B cell (primary cell): ENCODE measurements at regions not wholly inside any gene's neighbourhood (a gene's known extent, or its start where the extent isn't known, plus 50 kb on each side); places are given as distances from the start of the nearest gene placed in this dataset.

Source experiments
- ATAC-seq: fragments of 200-7000 bp; cut with Tn5 transposase; one replicate; pipeline ENCODE4 v1.10.0; 2021; ENCODE audit warnings: low read depth, mild to moderate bottlenecking, moderate number of reproducible peaks, moderate library complexity
- CTCF ChIA-PET: fragments of 350-600 bp; sonication (Branson Sonifier 250); formaldehyde crosslinking; loops from one replicate; lab custom pipeline; 2021; ENCODE audit warnings: antibody characterized with exemption, inconsistent platforms; lab: Charles Lee
- POLR2A ChIA-PET: fragments of 350-600 bp; sonication (Branson Sonifier 250); formaldehyde crosslinking; loops from one replicate; lab custom pipeline; 2021; ENCODE audit warnings: antibody characterized with exemption; lab: Charles Lee
- DNase-seq: peaks from one replicate; pipeline ENCODE4 v3.0.0; 2013
- H2AFZ ChIP-seq: 2 replicates; pipeline ENCODE4 v1.6.1; 2012; ENCODE audit warnings: mild to moderate bottlenecking, low read depth, low read length; ENCODE audit not compliant: insufficient read depth, poor library complexity, severe bottlenecking
- H3K27ac ChIP-seq, 2 donors: 1 replicate in 1 of 2; 2 replicates in 1 of 2; pipeline ENCODE4 v1.5.1; 2012 to 2013; ENCODE audit warnings: low read length in 2 of 2, mild to moderate bottlenecking in 2 of 2, moderate library complexity in 1 of 2
- H3K27me3 ChIP-seq, 4 experiments: fragments of 200-600 bp in 1 of 4; sonication (generic) in 1 of 4; replicated peaks in 1 of 4; 1 replicate in 2 of 4; 2 replicates in 2 of 4; pipeline versions ENCODE4 v1.6.1 to v1.7.0; 2013 to 2016; ENCODE audit warnings: low read length in 3 of 4, mild to moderate bottlenecking in 2 of 4, mixed read lengths in 1 of 4, moderate library complexity in 1 of 4; ENCODE audit not compliant: insufficient read depth in 4 of 4, control insufficient read depth in 3 of 4; ENCODE audit errors: control extremely low read depth in 1 of 4
- H3K36me3 ChIP-seq, 2 experiments: replicated peaks in 1 of 2; 1 replicate in 1 of 2; 2 replicates in 1 of 2; pipeline versions ENCODE4 v1.6.1 to v1.7.1; 2013; ENCODE audit warnings: low read length in 1 of 2; ENCODE audit not compliant: insufficient read depth in 2 of 2, control insufficient read depth in 1 of 2; ENCODE audit errors: control extremely low read depth in 1 of 2, extremely low read depth in 1 of 2
- H3K4me1 ChIP-seq, 2 donors: fragments of 200-600 bp in 1 of 2; sonication (generic) in 1 of 2; 1 replicate in 1 of 2; 2 replicates in 1 of 2; pipeline versions ENCODE4 v1.5.1 to v1.6.1; 2013 to 2017; ENCODE audit warnings: low read length in 2 of 2; ENCODE audit not compliant: control insufficient read depth in 2 of 2, insufficient read depth in 2 of 2
- H3K4me2 ChIP-seq: replicated peaks from 2 replicates; pipeline ENCODE3; 2012; ENCODE audit warnings: mild to moderate bottlenecking, low read depth, low read length; ENCODE audit not compliant: poor library complexity, severe bottlenecking
- H3K4me3 ChIP-seq, 5 experiments: fragments of 200-600 bp in 1 of 5; sonication (generic) in 1 of 5; 1 replicate in 3 of 5; 2 replicates in 2 of 5; pipeline versions ENCODE4 v1.5.1 to v1.7.0; 2011 to 2016; ENCODE audit warnings: low read length in 4 of 5, mild to moderate bottlenecking in 4 of 5, low read depth in 2 of 5, control low read depth in 1 of 5, moderate library complexity in 1 of 5; ENCODE audit not compliant: insufficient read depth in 1 of 5; ENCODE audit errors: control extremely low read depth in 1 of 5, extremely low read depth in 1 of 5
- H3K79me2 ChIP-seq: fragments of 200-600 bp; sonication (generic); one replicate; pipeline ENCODE4 v1.6.0; 2016; ENCODE audit warnings: low read length; ENCODE audit not compliant: control insufficient read depth, insufficient read depth
- H3K9ac ChIP-seq: fragments of 200-600 bp; sonication (generic); 2 replicates; pipeline ENCODE4 v1.6.1; 2017; ENCODE audit warnings: mild to moderate bottlenecking, low read length, moderate library complexity
- H3K9me3 ChIP-seq, 3 donors: one replicate each; pipeline versions ENCODE4 v1.6.1 to v1.7.1; 2013; ENCODE audit warnings: low read length in 2 of 3; ENCODE audit not compliant: control insufficient read depth in 2 of 3, insufficient read depth in 1 of 3; ENCODE audit errors: control extremely low read depth in 1 of 3
- H4K20me1 ChIP-seq: 2 replicates; pipeline ENCODE4 v1.6.0; 2012; ENCODE audit warnings: mild to moderate bottlenecking, low read length; ENCODE audit not compliant: insufficient read depth, control insufficient read depth, poor library complexity, severe bottlenecking
- H3K27ac Mint-ChIP-seq: one replicate; pipeline ENCODE4 v1.8.0; 2021; ENCODE audit warnings: mixed read lengths
- H3K27me3 Mint-ChIP-seq: one replicate; pipeline ENCODE4 v1.8.0; 2021; ENCODE audit warnings: mixed read lengths
- H3K4me1 Mint-ChIP-seq: one replicate; pipeline ENCODE4 v1.8.0; 2021; ENCODE audit warnings: mixed read lengths
- H3K4me3 Mint-ChIP-seq: one replicate; pipeline ENCODE4 v1.8.0; 2021; ENCODE audit warnings: mixed read lengths
- H3K9me3 Mint-ChIP-seq: one replicate; pipeline ENCODE4 v1.8.0; 2022; ENCODE audit warnings: mixed read lengths; ENCODE audit not compliant: insufficient read depth
- EZH2 ChIP-seq: IDR thresholded peaks from 2 replicates; pipeline ENCODE4 v1.6.1; 2012; ENCODE audit warnings: borderline replicate concordance, low read depth, mild to moderate bottlenecking, moderate library complexity, low read length; ENCODE audit not compliant: insufficient read depth, poor library complexity, severe bottlenecking
- WGBS: methylation state at CpG from one replicate; pipeline ENCODE4 v1.1.5; 2013; ENCODE audit warnings: missing lambda C conversion rate; ENCODE audit not compliant: insufficient coverage; 5-methylcytosine and 5-hydroxymethylcytosine counted together
- intact Hi-C: fragments of 100-400 bp; cut with micrococcal nuclease; formaldehyde crosslinking; loops from one replicate; pipeline ENCODE4 v1.10.0; 2022
- TF ChIP-seq, protein P1 (sequence below): fragments of 200-600 bp; IDR thresholded peaks from one replicate; pipeline ENCODE4 v1.8.0; 2022; ENCODE audit warnings: antibody characterized with exemption, mild to moderate bottlenecking

DNA sequence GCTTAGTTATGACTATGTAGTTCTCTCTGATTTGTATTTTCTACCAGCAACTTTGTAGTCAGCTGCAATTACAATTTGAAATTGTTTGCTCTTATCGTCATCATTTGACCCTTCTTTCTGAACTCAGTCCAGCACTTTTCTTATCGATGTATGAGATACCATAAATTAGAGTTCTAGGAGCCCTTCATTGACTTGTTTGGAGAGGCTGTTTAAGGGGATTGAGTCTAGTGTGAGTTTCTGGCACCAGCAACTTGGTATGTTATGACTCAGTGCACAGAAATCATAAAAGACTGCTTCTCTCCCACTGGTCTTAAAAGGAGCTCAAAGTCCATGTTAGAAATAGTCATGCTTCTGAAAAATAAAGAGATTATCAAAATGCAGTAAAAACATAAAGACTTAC is 190.3 kb downstream of the TENT5A start:
- Histone ChIP-seq H3K36me3 (no peaks in the 10 kb centered on the region), H3K9ac (no peak overlapping the region), H3K4me3 (no peak overlapping the region), H3K4me1 (no peaks in the 10 kb centered on the region), H3K27ac (no peak overlapping the region), H3K79me2 (no peaks in the 10 kb centered on the region), H2AFZ (no peak overlapping the region), H3K27me3 (no peaks in the 10 kb centered on the region), H4K20me1 (no peaks in the 10 kb centered on the region), H3K9me3 (no peaks in the 10 kb centered on the region), H3K4me2 (no peak overlapping the region)
- no peak overlapping the region for H3K27ac Mint-ChIP-seq
- TF ChIP-seq, protein P1, sequence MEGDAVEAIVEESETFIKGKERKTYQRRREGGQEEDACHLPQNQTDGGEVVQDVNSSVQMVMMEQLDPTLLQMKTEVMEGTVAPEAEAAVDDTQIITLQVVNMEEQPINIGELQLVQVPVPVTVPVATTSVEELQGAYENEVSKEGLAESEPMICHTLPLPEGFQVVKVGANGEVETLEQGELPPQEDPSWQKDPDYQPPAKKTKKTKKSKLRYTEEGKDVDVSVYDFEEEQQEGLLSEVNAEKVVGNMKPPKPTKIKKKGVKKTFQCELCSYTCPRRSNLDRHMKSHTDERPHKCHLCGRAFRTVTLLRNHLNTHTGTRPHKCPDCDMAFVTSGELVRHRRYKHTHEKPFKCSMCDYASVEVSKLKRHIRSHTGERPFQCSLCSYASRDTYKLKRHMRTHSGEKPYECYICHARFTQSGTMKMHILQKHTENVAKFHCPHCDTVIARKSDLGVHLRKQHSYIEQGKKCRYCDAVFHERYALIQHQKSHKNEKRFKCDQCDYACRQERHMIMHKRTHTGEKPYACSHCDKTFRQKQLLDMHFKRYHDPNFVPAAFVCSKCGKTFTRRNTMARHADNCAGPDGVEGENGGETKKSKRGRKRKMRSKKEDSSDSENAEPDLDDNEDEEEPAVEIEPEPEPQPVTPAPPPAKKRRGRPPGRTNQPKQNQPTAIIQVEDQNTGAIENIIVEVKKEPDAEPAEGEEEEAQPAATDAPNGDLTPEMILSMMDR = no peak
- TF ChIP-seq EZH2 = no peak
- ATAC-seq = no peak
- ChIA-PET CTCF (interaction anchor here (0.6 kb wide), 1 partner anchor 459 kb away, joined by 3 read pairs; no protein-coding TSS in a partner anchor), POLR2A (no interaction called here)
- no peaks in the 10 kb centered on the region for H3K4me1 Mint-ChIP-seq
- no peaks in the 10 kb centered on the region for H3K27me3 Mint-ChIP-seq
- no peak for DNase-seq
- intact Hi-C loops = no loop called here
- no peak overlapping the region for H3K4me3 Mint-ChIP-seq
- H3K9me3 Mint-ChIP-seq = no peaks in the 10 kb centered on the region
- no CpG with 5 or more reads among the region's 2 CpGs for WGBS

DNA sequence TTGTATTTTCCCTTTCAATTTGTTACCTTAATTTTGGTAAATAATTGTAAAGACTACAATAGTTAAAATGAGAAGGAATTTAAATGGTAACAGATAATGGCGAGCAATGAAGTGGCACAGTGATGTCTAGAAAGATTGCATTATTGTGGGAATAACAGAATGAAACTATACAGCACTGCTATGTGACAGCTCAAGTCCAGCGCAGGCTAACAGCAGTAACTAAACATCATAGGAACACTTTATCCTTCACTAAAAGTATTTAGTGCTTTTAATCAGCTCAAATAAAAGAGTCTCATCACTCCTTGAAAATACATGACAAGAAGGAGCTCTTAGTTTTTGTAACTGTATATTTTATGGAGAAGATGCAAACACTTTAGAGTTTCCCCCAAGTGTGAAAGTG is 190.8 kb downstream of the TENT5A start:
- POLR2A ChIA-PET = no interaction called here
- CTCF ChIA-PET = no interaction called here
- TF ChIP-seq, protein P1 = no peak
- no peak for TF ChIP-seq EZH2
- no peak overlapping the region for H2AFZ ChIP-seq
- H3K4me2 ChIP-seq = no peak overlapping the region
- no peaks in the 10 kb centered on the region for H3K9me3 ChIP-seq
- H3K27me3 ChIP-seq = no peaks in the 10 kb centered on the region
- DNase-seq (no peak), ATAC-seq (no peak)
- H3K4me3 ChIP-seq = no peak overlapping the region
- H3K79me2 ChIP-seq = no peaks in the 10 kb centered on the region
- no peaks in the 10 kb centered on the region for H4K20me1 ChIP-seq
- Mint-ChIP-seq H3K9me3 (no peaks in the 10 kb centered on the region), H3K27ac (no peak overlapping the region), H3K27me3 (no peaks in the 10 kb centered on the region), H3K4me1 (no peaks in the 10 kb centered on the region), H3K4me3 (no peak overlapping the region)
- H3K36me3 ChIP-seq = no peaks in the 10 kb centered on the region
- H3K4me1 ChIP-seq = no peaks in the 10 kb centered on the region
- WGBS = no CpG with 5 or more reads among the region's 2 CpGs
- H3K27ac ChIP-seq = no peak overlapping the region
- no peak overlapping the region for H3K9ac ChIP-seq
- intact Hi-C loops = no loop called here
